NK-92 treated with Interleukin-12 subunit alpha and Interleukin-12 subunit beta, amount 100 ng/mL, for 24 hours (cell line): ENCODE measurements at regions not wholly inside any gene's neighbourhood (a gene's known extent, or its start where the extent isn't known, plus 50 kb on each side); places are given as distances from the start of the nearest gene placed in this dataset.
"Not testable (repeated sequence)": the region's sequence is repeated elsewhere in the genome, so short reads cannot be mapped to it uniquely, and the experiment has no call there.

Experiments
- DNase-seq: peaks from one replicate; lab custom pipeline; 2025; lab: John Stamatoyannopoulos, UW

DNA sequence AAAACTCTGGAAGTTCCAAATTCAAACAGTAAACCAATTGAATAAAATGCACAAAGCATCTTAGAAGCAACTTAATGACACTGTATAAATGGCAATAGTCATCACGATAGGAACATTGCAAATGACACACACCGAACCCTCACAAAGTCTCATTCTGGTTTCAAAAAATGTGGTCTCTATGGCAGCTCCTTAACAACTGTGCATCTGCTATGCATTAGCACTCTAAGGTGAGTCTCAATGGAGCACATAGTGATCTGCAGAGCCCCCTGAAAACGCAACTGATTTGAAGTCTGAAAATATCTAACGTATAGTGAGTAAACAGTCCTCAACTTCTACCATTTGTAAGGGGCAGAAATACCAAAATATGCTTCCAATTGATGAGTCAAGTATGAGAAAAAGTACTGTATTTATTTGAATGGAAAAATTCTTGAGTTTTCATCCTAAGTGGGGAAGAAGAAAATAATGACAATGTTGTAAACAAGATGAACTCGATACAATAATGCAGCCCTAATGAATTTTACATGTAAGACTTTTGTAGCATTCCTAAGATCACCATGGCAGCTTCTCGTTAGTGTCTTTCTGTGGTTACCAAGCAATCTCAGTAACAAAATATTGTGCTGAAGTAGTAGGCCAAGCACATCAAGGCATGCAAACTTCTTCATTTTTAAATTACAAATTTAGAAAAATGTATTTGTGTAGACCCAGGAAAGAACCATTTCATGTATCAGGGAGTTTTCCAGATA is 517.5 kb upstream of the FAM174A start:
- DNase-seq = no peak

DNA sequence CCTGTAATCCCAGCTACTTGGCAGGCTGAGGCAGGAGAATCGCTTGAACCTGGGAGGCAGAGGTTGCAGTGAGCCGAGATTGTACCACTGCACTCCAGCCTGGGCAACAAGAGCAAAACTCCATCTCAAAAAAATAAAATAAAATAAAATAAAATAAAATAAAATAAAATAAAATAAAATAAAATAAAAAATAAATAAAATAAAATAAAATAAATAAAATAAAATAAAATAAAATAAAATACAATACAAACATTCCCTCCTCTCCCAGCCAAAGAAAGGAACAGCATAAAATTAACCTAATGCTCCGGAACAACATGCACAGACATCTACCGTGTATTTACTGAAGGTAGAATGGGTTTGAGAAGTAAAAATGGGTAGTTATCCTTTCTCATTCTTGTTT is 521.9 kb upstream of the FAM174A start:
- not testable (repeated sequence) for DNase-seq

- DNase-seq = not testable (repeated sequence)
Measured at GRCh38 chr5:100011160-100011559, 524.0 kb upstream of the FAM174A start.

DNA sequence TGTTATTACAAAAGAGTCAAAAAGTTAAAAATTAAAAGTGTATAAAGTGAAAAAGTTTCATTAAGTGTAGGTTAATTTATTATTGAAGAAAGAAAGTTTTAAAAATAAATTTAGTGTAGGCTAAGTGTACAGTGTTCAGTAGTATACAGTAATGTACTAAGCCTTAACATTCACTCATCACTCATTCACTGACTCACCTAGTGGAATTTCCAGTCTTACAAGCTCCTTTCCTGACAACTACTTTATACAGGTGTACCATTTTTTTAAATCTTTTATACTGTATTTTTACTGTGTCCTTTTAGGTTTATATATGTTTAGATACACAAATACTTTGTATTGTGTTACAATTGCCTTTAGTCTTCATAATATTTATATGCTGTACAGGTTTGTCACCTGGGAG is 530.2 kb upstream of the FAM174A start:
- DNase-seq = no peak

DNA sequence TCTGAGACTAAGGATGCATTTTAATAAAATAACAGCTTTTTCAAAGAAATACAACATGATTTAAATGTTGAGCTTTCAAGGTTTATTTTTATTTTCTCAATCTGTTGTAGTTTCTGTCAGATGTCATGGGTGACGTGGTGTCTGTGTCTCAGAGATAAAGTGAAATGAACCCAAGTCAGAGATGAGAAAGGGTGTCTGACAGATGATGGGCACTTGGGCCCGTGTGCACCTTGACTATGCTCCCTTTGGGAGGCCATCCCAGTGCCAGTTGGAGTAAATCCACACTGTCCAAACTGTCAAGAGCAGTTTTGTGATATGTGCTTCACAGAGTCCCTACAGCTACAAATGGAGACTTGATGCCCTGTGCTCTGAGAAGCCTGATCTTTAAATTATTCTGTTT is 536.9 kb upstream of the FAM174A start:
- DNase-seq = no peak

- DNase-seq = no peak
Measured at GRCh38 chr5:99995407-99995806, 539.8 kb upstream of the FAM174A start.

DNA sequence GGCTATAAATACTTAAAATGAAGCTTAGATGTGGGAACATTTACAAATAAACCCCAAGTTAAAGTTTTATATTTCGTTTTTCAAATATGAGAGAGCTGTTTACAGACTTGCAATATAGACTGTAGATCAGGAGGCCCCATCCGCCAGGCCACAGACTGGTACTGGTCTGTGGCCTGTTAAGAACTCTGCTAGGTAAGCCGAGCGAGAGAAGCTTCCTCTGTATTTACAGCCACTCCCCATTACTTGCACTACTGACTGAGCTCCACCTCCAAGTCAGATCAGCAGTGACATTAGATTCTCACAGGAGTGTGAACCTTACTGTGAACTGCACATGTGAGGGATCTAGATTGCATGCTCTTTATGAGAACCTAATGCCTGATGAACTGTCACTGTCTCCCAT is 561.4 kb upstream of the FAM174A start:
- no peak for DNase-seq

DNA sequence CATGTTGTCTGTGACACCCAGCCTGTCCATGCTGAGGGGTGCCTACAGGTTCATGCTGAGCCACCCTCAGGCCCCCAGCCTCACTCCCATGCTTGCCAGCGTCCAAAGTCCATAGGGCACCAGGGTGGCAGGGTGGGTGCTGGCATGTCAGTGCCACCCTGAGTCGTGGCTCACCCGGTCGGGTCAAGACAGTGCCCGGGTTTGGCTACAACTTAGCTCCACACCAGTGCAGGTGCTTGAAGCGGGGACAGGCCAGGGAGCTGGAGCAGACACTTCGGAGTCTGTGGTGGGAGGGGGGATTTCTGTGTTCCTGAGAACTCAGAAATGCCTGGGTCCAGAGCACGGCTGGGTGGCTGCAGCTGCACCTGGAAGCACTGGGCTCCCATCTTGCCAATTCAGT is 579.2 kb upstream of the FAM174A start:
- DNase-seq = no peak

GRCh38 chr5:99955006-99955405 is 580.2 kb upstream of the FAM174A start:
- no peak for DNase-seq

- DNase-seq = no peak
Measured at GRCh38 chr5:99949969-99950524, 585.1 kb upstream of the FAM174A start.

DNA sequence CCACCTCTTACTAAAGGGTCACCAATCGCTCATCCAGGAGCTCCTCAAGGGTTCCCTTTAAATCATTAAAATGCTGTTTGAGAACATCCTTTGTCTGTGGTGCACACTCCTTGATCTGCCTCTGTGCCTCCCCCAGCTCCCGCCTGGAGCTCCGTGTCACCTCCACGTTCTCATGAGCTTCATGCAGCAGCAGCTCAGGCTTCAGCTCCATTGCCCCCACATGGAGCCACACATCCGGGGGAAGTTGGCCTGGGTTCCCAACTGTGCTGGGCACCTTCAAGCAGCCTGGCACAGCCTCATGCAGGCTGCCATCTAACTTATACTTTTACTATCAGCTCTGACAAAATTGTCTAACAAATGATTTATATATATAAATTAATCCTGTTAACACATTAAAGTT is 585.8 kb upstream of the FAM174A start:
- no peak for DNase-seq

DNA sequence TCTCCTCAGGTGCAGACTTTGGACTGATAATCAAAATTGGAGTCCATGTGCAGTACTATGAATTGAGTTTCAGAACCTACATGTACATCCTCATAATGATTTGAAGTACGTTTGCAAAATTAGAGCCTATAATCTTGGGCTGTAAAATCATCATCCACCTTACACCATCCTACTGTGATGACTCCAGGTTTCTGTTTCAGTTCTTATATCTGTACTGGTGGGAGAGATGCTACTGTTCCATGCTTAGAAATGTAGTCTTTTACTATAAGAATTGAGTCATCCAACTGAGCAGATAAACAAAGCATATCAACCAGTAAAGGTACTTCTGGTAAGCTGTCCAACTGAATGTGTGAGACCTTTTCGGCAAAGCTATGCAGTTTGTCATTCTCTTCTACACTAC is 586.3 kb upstream of the FAM174A start:
- DNase-seq = no peak

GRCh38 chr5:99945478-99946442 is 589.4 kb upstream of the FAM174A start:
- no peak for DNase-seq

DNA sequence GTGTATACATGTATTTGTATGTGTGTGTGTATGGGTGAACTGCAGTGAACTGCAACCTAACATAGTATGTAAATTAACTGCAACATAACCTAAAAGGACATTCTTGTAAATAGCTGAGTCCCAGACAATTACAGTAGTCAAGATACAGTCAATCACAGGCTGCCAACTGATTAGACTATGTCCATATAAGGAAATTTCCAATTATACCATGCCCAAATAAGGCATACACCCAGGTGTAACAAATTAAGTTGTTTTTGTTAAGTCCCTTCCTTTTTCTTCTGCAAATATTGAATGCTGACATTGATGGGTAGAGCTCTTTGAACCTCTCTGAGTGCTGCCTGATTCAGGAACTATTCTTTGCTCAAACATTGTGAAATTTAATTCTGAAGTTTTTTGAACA is 594.6 kb upstream of the FAM174A start:
- DNase-seq = no peak

GRCh38 chr5:99936911-99937310 is 598.3 kb upstream of the FAM174A start:
- DNase-seq = no peak

DNA sequence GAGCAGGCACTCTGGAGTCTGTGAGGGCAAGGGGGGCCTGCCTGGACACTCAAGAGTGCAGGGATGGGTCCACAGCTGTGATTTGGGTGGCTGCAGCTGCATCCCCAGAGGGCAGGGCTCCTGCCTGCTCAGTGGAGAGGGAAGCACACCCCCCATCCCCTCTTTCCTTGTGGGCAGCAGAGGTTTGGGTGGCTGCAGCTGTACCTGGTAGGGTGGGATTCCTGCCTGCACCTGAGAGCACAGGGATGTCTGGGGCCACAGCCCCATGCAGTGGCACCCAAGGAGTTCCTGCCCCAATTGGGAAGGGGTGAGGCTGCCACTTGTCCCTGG is 605.4 kb upstream of the FAM174A start:
- no peak for DNase-seq

- DNase-seq = no peak
Measured at GRCh38 chr5:99929067-99929805, 605.9 kb upstream of the FAM174A start.

DNA sequence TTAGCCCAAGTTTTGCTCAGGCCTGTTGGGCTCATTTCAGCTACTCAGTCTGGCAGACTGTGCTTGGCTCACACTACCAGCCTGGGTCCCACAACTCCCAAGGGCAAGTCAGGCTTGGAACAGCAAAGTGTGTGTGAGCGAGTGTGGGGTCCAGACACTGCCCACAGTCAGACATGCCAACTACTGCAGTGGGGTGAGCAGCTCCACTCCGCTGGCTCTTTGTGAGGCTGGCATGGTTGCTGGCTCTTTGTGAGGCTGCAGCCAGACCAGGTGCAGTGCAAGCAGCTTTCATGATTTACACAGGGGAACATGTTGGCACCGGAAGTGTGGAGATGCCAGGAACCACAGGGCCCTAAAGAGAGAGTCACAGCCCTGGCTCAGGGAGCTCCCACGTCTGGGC is 606.7 kb upstream of the FAM174A start:
- DNase-seq = no peak

DNA sequence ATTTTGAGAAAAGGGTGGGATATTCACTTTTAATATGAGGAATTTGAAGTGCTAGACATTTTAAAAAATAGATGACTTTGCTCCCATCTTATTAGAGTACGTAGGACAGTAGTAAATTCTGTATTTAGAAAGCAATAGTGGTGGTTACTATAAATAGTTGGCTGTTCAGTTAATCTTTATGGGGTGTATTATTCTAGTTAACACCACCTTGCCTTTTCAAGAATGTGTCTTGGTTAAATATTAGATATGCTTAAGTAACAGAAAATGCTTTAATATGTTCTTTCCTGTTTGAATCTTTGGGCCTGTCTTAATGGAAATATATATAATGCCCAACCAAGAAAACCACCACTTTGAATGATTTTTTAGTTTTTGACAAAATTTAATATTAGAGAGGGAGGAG is 608.7 kb upstream of the FAM174A start:
- no peak for DNase-seq

- DNase-seq = no peak
Measured at GRCh38 chr5:99922386-99922785, 612.8 kb upstream of the FAM174A start.

GRCh38 chr5:99911971-99912370 is 623.2 kb upstream of the FAM174A start:
- no peak for DNase-seq

DNA sequence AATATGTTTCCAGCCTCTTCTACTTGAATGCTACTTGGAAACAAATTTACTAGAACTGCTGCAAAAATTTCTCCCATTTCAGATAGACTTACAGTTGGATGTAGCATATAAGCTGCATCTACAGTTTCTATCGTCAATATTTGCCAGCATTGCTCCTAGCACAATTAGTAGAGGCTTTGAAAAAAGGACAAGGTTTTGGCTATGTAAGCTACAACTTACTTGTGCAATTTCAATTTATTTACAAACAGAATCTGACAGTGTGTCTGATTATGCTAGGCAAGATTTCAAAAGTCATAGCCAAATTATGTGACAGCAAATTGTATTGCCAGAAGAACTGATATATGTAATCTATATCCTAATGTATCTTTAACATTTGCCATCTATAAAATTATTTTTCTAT is 628.4 kb upstream of the FAM174A start:
- DNase-seq = no peak
